HG02642 (cell line): ENCODE measurements at regions not wholly inside any gene's neighbourhood (a gene's known extent, or its start where the extent isn't known, plus 50 kb on each side); places are given as distances from the start of the nearest gene placed in this dataset.
"Not testable (repeated sequence)": the region's sequence is repeated elsewhere in the genome, so short reads cannot be mapped to it uniquely, and the experiment has no call there.

ENCODE experiments used
- ATAC-seq: cut with Tn5 transposase; IDR thresholded peaks from one replicate; pipeline ENCODE4 v1.9.1; 2021; ENCODE audit warnings: mild to moderate bottlenecking; ENCODE audit not compliant: unreplicated experiment, poor library complexity

DNA sequence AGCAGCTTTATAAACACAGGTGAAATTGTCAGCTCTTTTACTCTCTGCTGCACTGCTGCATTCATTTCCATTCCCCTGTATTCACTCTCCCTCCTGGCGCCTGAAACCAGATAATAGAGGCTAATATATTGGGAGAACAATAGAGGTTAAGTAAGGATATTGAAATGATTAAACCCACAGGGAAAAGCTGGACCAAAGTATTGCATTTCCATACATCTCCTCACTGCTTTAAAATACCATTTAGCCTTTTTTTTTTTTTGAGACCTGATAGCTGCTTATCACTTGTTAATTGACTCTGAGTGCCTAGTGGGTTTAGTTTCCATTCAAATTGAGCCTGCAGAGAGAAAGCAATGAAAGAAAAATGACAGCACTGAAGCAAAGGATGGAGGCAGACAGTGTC is 540.5 kb upstream of the IMPG1 start:
- ATAC-seq: no peak

DNA sequence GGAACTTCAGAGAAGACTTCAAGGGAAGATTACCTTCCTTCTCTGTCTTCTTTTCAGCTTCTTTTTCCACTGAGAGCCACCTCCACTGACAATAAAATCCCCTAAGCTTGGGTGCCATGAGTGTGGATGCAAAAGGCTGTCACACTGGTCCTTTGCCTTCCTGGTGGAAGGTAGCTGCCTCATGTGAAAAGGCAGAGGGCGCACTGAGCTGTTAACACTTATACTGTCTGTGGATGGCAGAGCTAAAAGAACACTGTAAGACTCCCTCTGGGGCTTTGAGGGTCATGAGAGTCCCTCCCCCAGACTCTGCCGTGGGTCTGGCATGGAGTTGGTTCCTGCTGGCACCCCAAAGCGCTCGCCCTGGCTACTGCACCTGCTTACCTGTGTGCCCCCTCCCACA is 536.7 kb upstream of the IMPG1 start:
- no peak for ATAC-seq

GRCh38 chr6:76594109-76594508 is 521.6 kb upstream of the IMPG1 start:
- ATAC-seq: no peak

DNA sequence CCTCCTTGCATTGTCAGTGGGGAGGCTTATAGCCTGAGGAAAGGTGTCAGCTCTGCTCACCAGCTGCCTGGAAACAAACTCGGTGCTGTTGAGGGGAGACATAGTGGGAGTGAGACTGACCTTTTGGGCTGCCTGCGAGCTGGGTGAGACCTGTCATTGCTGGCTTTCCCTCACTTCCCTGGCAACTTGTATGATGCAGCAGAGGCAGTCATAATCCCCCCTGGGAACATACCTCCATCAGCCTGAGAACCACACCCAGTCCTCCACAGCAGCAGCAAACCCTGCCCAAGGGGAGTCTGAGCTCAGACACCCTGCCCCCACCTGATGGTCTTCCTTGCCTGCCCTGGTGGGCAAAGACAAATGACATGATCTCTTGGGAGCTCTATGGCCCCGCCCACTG is 521.2 kb upstream of the IMPG1 start:
- no peak for ATAC-seq

DNA sequence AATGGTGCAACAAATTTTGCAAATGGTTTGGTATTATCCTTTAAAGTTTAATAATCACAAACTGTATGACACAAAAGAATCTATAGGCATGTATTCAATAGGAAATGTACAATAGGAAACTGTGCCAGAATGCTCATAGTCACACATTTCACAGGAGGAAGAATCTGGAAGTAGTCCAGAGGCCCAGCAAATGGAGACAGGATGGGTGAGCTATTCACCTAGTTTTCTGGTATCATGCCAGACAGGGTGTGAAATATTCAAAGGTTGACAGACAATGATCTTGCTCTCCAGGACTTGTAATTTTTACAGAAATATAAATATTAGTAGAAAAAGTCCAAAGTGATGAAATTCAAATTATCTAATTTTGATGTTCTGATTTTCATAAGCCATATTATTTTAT is 520.1 kb upstream of the IMPG1 start:
- ATAC-seq: no peak

GRCh38 chr6:76587271-76587670 is 514.8 kb upstream of the IMPG1 start:
- no peak for ATAC-seq

DNA sequence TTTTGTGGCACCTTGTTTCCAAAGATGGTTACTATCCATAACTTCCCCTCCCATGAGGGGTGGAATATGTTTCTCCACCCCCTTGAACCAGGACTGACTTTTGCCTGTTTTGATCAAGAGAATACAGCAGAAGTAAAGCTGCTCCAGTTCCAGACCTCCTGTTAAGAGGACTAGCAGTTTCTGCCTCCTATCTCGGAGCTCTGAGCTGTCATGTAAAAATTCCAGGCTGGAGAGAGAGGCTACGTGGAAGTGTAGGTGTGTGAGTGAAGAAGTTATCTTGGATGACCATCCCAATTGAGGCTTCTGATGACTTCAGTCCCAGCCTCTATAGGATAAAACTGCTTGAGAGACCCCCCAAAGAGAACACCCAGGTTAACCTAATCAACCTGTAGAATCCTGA is 511.7 kb upstream of the IMPG1 start:
- no peak for ATAC-seq

DNA sequence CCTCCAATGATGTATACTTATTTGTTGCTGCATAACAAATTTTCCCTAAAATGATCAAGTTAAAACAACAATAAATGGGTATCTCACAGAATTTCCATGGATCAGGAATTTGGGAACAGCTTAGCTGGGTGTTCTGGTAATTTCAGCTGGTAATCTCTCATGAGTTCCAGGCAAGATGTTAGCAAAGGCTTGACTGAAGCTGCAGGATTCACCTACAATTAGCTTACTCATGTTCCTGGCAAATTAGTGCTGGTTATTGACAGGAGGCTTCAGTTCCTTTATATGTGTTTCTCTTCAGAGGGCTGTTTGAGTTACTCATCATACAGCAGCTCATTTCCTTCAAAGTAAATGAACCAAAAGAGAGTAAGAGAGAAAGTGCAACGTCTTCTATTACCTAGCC is 506.3 kb upstream of the IMPG1 start:
- no peak for ATAC-seq

DNA sequence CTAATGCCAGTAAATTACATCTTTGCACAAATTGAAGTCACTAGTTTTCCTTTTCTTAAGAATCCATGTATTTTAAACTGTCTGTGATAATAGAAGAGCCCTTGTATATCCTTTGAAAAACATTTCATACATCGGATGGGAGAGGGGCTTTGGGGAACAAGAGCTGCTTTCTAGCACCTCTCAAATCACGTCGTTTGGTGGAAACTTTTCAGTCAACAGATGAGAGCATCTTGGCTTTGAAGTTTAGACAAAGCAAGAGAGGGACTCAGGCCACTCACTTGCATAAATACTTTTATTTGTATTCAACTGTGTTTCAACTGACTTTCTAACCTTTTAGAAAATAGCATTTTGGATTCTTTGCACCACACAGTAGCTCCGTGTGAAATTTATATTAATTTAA is 502.3 kb upstream of the IMPG1 start:
- ATAC-seq: no peak

DNA sequence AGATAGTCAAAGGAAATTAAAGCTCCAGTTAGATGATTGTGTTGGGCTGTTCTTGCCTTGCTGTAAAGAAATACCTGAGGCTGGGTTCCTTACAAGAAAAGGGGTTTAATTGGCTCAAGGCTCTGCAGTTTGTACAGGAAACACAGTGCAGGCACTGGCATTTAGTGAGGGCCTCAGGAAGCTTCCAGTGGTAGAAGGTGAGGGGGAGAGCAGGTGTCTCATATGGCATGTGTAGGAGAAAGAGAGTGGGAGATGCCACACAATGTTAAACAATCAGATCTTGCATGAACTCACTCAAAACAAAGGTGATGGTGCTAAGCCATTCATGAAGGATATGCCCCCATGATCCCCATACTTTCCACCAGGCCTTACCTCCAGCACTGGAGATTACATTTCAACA is 493.5 kb upstream of the IMPG1 start:
- ATAC-seq: no peak

GRCh38 chr6:76562371-76562770 is 489.9 kb upstream of the IMPG1 start:
- not testable (repeated sequence) for ATAC-seq

DNA sequence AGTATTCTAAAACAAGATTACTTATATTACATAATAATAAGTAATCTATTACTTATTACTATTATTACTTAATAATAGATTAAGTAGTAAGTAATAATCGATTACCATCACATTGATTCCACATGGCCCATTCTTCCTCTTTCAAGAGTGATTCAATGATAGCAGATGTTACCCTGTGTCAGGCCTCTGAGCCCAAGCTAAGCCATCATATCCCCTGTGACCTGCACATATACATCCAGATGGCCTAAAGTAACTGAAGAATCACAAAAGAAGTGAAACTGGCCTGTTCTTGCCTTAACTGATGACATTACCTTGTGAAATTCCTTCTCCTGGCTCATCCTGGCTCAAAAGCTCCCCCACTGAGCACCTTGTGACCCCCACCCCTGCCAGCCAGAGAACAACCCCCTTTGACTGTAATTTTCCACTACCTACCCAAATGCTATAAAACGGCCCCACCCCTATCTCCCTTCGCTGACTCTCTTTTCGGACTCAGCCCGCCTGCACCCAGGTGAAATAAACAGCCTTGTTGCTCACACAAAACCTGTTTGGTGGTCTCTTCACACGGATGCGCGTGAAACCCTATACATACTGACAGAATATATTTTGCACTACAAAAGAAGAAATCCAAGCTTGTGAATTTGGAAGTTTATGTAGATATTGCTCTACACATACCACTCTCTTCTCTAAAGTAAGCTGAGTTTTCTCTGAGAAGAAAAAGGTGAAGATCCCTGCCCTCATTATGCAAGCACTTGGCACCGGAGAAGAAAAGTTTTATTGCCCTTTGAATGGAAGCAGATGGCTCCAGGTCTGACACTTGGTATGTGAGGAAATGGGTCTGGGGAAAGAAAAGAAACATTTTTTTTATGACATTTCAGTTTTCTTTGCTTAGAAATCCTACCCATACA is 488.6 kb upstream of the IMPG1 start:
- not testable (repeated sequence) for ATAC-seq

GRCh38 chr6:76553256-76553655 is 480.8 kb upstream of the IMPG1 start:
- ATAC-seq: no peak

GRCh38 chr6:76552268-76552667 is 479.8 kb upstream of the IMPG1 start:
- no peak for ATAC-seq

DNA sequence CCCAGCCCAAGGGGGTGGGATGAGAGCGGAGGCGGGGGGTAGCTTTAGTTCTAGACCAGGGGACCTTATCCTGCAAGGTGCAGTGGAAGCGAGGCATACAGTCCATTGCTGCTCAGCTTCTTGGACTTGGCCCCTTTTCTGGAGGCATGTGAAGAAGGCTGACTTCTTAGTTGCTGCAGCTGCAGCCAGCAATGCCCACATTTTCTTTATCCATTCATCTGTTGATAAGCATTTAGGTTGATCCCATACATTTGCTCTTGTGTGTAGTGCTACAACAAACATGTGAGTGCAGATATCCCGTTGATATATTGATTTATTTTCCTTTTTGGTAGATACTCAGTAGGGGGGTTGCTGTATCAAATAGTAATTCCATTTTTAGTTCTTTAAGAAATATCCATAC is 461.2 kb upstream of the IMPG1 start:
- no peak for ATAC-seq

- no peak for ATAC-seq
Observed at GRCh38 chr6:76532647-76533046, 460.2 kb upstream of the IMPG1 start.

DNA sequence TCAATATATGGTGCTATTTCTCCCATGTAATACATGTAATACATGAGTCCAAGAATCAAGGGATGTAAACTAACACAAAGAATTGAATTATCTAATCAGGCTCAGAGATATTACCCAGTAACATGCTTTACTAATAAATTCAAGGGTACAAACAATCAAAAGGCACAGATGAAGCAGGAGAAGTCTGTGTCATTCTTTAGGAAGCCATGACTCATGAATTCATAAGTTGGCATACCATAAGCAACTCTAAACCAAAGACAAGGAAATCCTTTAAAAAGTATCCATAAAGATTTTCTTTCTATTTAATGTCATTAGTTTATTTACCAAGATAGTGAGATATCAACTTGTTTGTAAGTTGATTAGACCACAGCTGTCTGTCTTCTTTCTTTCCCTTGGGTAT is 446.0 kb upstream of the IMPG1 start:
- ATAC-seq: no peak

- ATAC-seq: no peak
Observed at GRCh38 chr6:76516924-76517323, 444.5 kb upstream of the IMPG1 start.

GRCh38 chr6:76510489-76510888 is 438.0 kb upstream of the IMPG1 start:
- no peak for ATAC-seq

DNA sequence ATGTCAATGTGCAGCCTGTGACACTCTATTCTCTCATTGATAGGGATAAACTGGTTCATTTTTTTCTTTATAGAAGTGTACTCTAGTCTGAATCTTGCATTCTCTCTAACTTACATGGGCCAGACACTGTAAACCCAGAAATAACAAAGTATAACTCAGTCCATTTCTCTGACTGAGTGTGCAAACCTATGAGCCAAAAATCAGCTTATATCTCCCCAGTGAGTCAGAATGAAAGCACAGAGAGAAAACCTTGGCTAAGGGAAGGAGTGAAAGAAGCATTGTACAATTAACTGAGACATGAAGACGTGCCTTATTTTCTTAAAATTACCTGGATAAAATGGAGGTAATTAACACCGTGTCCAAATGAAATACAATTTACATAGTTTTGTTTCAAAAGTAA is 436.9 kb upstream of the IMPG1 start:
- ATAC-seq: no peak

DNA sequence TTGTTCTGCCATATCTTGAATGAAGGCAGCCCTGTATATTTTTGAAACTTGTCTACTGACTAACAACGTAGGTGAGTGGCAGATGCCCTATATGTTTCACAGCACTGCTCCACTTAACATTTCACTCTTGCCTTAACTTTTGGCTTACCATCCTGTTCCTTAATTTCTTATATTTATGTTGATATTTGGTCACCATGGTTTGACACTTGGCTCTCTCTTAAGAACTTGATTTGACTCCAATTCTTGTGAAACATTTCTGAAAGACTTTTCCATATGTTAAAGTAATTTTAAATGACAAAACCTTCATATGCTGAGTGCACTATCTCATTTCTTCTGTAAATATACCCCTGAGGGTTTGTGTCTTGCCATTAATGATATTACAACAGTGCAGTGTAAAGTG is 434.3 kb upstream of the IMPG1 start:
- ATAC-seq: no peak

DNA sequence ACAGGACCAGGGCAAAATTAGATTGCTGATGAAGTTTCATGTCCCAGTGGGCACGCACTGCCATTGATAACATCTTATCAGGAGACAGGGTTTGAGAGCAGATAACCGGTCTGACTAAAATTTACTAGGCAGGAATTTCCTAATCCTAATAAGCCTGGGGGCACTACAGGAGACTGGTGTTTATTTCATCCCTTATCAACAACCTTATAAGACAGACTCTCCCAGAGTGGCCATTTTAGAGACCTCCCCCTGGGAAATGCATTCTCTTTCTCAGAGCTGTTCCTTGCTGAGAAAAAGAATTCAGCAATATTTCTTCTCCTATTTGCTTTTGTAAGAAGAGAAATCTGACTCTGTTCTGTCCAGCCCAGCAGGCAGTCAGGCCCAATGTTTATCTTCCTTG is 423.4 kb upstream of the IMPG1 start:
- no peak for ATAC-seq
